ENCODE measurements at regions not wholly inside any gene's neighbourhood (a gene's known extent, or its start where the extent isn't known, plus 50 kb on each side); places are given as distances from the start of the nearest gene placed in this dataset.

DNA sequence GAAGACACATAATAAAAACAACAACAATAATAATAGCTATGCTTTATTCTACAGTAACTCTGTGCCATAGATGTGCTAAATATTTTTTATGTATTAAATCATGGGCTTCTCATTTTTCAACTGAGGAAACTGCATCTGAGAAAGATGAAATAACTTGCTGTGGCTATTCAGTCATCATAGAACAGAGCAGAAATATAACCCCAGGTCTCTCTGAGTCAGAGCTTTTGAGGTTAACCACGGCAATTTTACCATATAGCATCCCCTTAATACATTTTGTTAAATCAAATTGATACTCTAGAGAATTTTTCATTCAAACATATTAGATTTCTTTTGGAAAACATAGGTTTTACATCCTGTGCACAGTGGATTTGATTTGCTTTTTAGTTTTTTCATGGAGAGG lies 586.6 kb upstream of the KLHL29 start:
- TF ChIP-seq, protein P1, sequence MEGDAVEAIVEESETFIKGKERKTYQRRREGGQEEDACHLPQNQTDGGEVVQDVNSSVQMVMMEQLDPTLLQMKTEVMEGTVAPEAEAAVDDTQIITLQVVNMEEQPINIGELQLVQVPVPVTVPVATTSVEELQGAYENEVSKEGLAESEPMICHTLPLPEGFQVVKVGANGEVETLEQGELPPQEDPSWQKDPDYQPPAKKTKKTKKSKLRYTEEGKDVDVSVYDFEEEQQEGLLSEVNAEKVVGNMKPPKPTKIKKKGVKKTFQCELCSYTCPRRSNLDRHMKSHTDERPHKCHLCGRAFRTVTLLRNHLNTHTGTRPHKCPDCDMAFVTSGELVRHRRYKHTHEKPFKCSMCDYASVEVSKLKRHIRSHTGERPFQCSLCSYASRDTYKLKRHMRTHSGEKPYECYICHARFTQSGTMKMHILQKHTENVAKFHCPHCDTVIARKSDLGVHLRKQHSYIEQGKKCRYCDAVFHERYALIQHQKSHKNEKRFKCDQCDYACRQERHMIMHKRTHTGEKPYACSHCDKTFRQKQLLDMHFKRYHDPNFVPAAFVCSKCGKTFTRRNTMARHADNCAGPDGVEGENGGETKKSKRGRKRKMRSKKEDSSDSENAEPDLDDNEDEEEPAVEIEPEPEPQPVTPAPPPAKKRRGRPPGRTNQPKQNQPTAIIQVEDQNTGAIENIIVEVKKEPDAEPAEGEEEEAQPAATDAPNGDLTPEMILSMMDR (IDR thresholded peaks at IDR 0.05): no peak
- no peak for TF ChIP-seq POLR2A (IDR thresholded peaks at IDR 0.05)

Data from heart left ventricle (tissue), 13 donors.